ENCODE measurements at regions not wholly inside any gene's neighbourhood (a gene's known extent, or its start where the extent isn't known, plus 50 kb on each side); places are given as distances from the start of the nearest gene placed in this dataset.

GRCh38 chr14:53523226-53523625, 370.1 kb upstream of the DDHD1 start:
- TF ChIP-seq CTCF (IDR thresholded peaks at IDR 0.05; ENCODE audit: insufficient read depth, low read length, poor library complexity, severe bottlenecking) (no peak), EZH2phosphoT487 (conservative IDR thresholded peaks at IDR 0.05; ENCODE audit: low read length) (no peak)

All from SU-DHL-6 (cell line).